ENCODE measurements at regions not wholly inside any gene's neighbourhood (a gene's known extent, or its start where the extent isn't known, plus 50 kb on each side); places are given as distances from the start of the nearest gene placed in this dataset.

DNA sequence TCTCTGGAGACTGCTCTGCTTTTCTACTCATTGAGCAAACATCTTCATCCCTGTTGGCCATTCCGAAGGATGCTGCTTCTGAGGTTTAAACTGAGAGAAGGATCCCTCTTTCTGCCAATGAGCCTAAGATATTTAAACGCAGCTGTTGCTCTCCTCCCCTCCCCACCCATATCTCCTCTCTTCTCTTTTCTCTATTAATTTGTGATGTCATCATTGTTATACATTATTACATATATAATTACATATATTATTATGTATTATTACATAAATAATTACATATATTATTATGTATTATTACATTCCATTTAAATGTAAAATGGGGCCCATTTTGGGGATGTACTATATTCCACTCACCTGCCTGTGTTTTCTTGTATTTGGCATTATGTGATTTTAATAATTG lies 82.7 kb upstream of the JUN start:
- TF ChIP-seq POLR2A (IDR thresholded peaks at IDR 0.05; ENCODE audit: extremely low read depth, insufficient read length) (no peak), MYC (IDR thresholded peaks at IDR 0.05; ENCODE audit: low read depth, low read length) (no peak), MAX (IDR thresholded peaks at IDR 0.05; ENCODE audit: low read depth, low read length) (no peak)
- TF ChIP-seq, protein P1, sequence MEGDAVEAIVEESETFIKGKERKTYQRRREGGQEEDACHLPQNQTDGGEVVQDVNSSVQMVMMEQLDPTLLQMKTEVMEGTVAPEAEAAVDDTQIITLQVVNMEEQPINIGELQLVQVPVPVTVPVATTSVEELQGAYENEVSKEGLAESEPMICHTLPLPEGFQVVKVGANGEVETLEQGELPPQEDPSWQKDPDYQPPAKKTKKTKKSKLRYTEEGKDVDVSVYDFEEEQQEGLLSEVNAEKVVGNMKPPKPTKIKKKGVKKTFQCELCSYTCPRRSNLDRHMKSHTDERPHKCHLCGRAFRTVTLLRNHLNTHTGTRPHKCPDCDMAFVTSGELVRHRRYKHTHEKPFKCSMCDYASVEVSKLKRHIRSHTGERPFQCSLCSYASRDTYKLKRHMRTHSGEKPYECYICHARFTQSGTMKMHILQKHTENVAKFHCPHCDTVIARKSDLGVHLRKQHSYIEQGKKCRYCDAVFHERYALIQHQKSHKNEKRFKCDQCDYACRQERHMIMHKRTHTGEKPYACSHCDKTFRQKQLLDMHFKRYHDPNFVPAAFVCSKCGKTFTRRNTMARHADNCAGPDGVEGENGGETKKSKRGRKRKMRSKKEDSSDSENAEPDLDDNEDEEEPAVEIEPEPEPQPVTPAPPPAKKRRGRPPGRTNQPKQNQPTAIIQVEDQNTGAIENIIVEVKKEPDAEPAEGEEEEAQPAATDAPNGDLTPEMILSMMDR (IDR thresholded peaks at IDR 0.05; ENCODE audit: low read depth, low read length), result no peak
- DNase-seq (ENCODE audit: low read depth), result no peak

DNA sequence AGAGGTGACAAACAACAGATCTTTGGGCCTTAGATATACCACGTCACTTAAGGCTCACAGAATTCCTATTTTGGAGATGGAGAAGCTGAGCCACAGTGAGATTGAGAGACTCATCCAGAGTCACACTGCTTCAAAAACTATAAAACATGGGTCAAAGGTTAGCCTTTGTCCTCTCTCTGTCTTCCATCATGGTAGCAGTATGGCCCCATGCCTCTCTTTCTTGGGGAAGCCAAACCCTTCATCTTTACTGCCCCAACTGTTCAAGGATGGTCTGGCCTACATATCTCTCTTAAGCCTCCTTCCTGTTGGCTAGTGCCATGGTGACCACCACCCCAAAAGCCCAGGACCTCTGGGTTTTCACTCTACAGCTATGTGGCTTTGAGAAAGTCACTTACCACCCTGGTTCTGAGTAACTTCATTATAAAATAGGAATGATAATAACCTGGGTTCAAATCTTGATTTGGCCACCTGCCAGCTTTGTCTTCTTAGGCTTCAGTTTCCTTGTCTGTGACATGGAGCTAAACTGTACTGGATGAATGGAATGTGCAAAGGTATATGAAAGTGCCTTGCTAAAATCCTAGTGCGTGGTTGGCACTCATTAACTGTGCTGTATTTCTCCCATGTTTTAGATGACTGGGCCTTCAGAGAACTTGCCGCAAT lies 85.9 kb upstream of the JUN start:
- TF ChIP-seq MAX (IDR thresholded peaks at IDR 0.05; ENCODE audit: low read depth, low read length) (no peak), POLR2A (IDR thresholded peaks at IDR 0.05; ENCODE audit: extremely low read depth, insufficient read length) (no peak), MYC (IDR thresholded peaks at IDR 0.05; ENCODE audit: low read depth, low read length) (no peak)
- TF ChIP-seq, protein P1 (IDR thresholded peaks at IDR 0.05; ENCODE audit: low read depth, low read length), result no peak
- H3K4me3 ChIP-seq (ENCODE audit: low read depth, low read length), result no peak overlapping the region
- DNase-seq (ENCODE audit: low read depth), result no peak

More for the DNA sequence above, 82.7 kb upstream of the JUN start:
- no peak overlapping the region for H3K4me3 ChIP-seq (ENCODE audit: low read depth, low read length)

- no peak for DNase-seq (ENCODE audit: low read depth)
- no peak overlapping the region for H3K4me3 ChIP-seq (ENCODE audit: low read depth, low read length)
- TF ChIP-seq MAX (IDR thresholded peaks at IDR 0.05; ENCODE audit: low read depth, low read length) (no peak), POLR2A (IDR thresholded peaks at IDR 0.05; ENCODE audit: extremely low read depth, insufficient read length) (no peak), MYC (IDR thresholded peaks at IDR 0.05; ENCODE audit: low read depth, low read length) (no peak)
- TF ChIP-seq, protein P1 (IDR thresholded peaks at IDR 0.05; ENCODE audit: low read depth, low read length), result no peak
Observed at GRCh38 chr1:58870298-58870676, 86.4 kb upstream of the JUN start.

- H3K4me3 ChIP-seq (ENCODE audit: low read depth, low read length), result no peak overlapping the region
- DNase-seq (ENCODE audit: low read depth), result no peak
- TF ChIP-seq MAX (IDR thresholded peaks at IDR 0.05; ENCODE audit: low read depth, low read length), result no peak
- no peak for TF ChIP-seq POLR2A (IDR thresholded peaks at IDR 0.05; ENCODE audit: extremely low read depth, insufficient read length)
- TF ChIP-seq, protein P1 (IDR thresholded peaks at IDR 0.05; ENCODE audit: low read depth, low read length), result no peak
- TF ChIP-seq MYC (IDR thresholded peaks at IDR 0.05; ENCODE audit: low read depth, low read length), result no peak
Observed at GRCh38 chr1:58874342-58874741, 90.5 kb upstream of the JUN start.

GRCh38 chr1:58874757-58875755 lies 91.2 kb upstream of the JUN start:
- no peak for DNase-seq (ENCODE audit: low read depth)
- no peak for TF ChIP-seq MAX (IDR thresholded peaks at IDR 0.05; ENCODE audit: low read depth, low read length)
- no peak for TF ChIP-seq MYC (IDR thresholded peaks at IDR 0.05; ENCODE audit: low read depth, low read length)
- no peak for TF ChIP-seq POLR2A (IDR thresholded peaks at IDR 0.05; ENCODE audit: extremely low read depth, insufficient read length)
- TF ChIP-seq, protein P1 (IDR thresholded peaks at IDR 0.05; ENCODE audit: low read depth, low read length), result no peak
- no peak overlapping the region for H3K4me3 ChIP-seq (ENCODE audit: low read depth, low read length)

Measured in NB4 (cell line).